Neutrophil (primary cell): ENCODE measurements at regions not wholly inside any gene's neighbourhood (a gene's known extent, or its start where the extent isn't known, plus 50 kb on each side); places are given as distances from the start of the nearest gene placed in this dataset.

ENCODE experiments used
- H3K27ac ChIP-seq: fragments of 200-600 bp; sonication (generic); 2 replicates; pipeline ENCODE4 v1.5.1; 2016; ENCODE audit warnings: mild to moderate bottlenecking, moderate library complexity
- H3K27me3 ChIP-seq: fragments of 200-600 bp; sonication (generic); 2 replicates; pipeline ENCODE4 v1.6.0; 2016; ENCODE audit warnings: mild to moderate bottlenecking
- H3K36me3 ChIP-seq: fragments of 200-600 bp; sonication (generic); 2 replicates; pipeline ENCODE4 v1.5.1; 2017
- H3K4me1 ChIP-seq, 2 experiments: fragments of 200-600 bp in 1 of 2; sonication (generic) in 1 of 2; 1 replicate in 1 of 2; 2 replicates in 1 of 2; pipeline versions ENCODE4 v1.5.1 to v1.6.1; 2013 to 2016; ENCODE audit warnings: low read depth in 1 of 2, low read length in 1 of 2, mild to moderate bottlenecking in 1 of 2, moderate library complexity in 1 of 2; ENCODE audit not compliant: control insufficient read depth in 1 of 2, insufficient read depth in 1 of 2
- H3K4me3 ChIP-seq, 2 experiments: fragments of 200-600 bp in 1 of 2; sonication (generic) in 1 of 2; 1 replicate in 1 of 2; 2 replicates in 1 of 2; pipeline ENCODE4 v1.5.1; 2013 to 2016; ENCODE audit warnings: low read depth in 1 of 2, low read length in 1 of 2, mild to moderate bottlenecking in 1 of 2, moderate library complexity in 1 of 2
- H3K9me3 ChIP-seq: fragments of 200-600 bp; sonication (generic); 2 replicates; pipeline ENCODE4 v1.5.1; 2016
- TF ChIP-seq, protein P1 (sequence below): fragments of 200-600 bp; sonication (generic); IDR thresholded peaks from 2 replicates; pipeline ENCODE4 v1.5.1; 2016; ENCODE audit warnings: antibody characterized with exemption

DNA sequence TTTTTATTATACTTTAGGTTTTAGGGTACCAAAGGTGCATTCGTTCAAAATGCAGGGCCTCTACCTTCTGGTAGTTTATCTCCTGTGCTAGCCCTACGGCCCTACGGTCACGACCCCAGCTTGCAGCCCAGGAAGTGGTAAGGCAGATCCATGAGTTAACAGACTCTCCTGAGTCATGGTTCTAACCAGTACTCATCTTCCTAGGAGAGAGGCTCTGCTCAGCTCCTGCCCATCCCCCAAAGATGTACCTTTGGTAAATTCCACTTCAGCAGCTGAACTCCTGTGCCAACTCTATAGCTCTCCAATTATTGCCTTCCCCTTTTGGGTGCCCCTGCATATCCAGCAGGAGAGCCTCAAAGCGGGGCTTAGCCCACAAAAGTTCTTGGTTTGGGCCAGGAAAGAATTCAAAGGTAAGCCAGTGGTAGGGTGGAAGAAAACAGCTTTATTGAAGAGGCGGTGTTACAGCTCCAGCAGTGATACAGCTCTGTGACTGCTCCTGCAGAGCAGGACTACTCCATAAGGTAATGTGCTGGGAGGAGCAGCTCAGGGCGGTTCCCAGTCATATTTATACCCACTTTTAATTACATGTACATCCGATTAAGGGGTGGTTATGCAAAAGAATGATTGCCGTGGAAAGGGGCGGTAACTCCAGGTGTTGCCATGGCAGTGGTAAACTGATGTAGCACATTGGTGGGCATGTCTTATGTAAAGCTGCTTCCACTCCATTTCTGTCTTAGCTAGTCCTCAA lies 241.4 kb downstream of the PMP22 start:
- no peak overlapping the region for H3K4me3 ChIP-seq
- no peaks in the 10 kb centered on the region for H3K27me3 ChIP-seq
- TF ChIP-seq, protein P1, sequence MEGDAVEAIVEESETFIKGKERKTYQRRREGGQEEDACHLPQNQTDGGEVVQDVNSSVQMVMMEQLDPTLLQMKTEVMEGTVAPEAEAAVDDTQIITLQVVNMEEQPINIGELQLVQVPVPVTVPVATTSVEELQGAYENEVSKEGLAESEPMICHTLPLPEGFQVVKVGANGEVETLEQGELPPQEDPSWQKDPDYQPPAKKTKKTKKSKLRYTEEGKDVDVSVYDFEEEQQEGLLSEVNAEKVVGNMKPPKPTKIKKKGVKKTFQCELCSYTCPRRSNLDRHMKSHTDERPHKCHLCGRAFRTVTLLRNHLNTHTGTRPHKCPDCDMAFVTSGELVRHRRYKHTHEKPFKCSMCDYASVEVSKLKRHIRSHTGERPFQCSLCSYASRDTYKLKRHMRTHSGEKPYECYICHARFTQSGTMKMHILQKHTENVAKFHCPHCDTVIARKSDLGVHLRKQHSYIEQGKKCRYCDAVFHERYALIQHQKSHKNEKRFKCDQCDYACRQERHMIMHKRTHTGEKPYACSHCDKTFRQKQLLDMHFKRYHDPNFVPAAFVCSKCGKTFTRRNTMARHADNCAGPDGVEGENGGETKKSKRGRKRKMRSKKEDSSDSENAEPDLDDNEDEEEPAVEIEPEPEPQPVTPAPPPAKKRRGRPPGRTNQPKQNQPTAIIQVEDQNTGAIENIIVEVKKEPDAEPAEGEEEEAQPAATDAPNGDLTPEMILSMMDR, result no peak
- H3K4me1 ChIP-seq, result no peaks in the 10 kb centered on the region
- no peak overlapping the region for H3K27ac ChIP-seq
- H3K36me3 ChIP-seq, result no peaks in the 10 kb centered on the region
- no peaks in the 10 kb centered on the region for H3K9me3 ChIP-seq

DNA sequence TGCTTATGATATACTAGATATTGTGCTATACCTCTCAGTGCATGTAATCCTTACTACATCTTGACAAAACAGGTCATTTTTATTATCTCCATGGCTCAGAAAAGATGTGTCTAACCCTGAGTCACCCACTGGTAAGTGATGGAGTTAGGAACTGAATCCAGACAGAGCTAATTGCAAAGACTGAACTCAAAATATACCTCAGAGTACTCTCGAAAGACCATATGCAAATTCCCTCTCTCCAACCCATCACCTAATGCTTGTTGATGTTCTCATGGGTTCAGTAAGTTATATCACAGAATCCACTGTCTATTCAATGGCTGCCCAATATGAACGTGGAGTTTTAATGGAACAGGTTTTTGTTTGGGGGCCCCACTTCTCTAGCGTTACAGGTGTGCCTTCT lies 246.0 kb downstream of the PMP22 start:
- no peak overlapping the region for H3K4me3 ChIP-seq
- H3K27ac ChIP-seq, result no peak overlapping the region
- H3K9me3 ChIP-seq, result no peaks in the 10 kb centered on the region
- H3K27me3 ChIP-seq, result no peaks in the 10 kb centered on the region
- no peaks in the 10 kb centered on the region for H3K4me1 ChIP-seq
- H3K36me3 ChIP-seq, result no peaks in the 10 kb centered on the region
- TF ChIP-seq, protein P1, result no peak

DNA sequence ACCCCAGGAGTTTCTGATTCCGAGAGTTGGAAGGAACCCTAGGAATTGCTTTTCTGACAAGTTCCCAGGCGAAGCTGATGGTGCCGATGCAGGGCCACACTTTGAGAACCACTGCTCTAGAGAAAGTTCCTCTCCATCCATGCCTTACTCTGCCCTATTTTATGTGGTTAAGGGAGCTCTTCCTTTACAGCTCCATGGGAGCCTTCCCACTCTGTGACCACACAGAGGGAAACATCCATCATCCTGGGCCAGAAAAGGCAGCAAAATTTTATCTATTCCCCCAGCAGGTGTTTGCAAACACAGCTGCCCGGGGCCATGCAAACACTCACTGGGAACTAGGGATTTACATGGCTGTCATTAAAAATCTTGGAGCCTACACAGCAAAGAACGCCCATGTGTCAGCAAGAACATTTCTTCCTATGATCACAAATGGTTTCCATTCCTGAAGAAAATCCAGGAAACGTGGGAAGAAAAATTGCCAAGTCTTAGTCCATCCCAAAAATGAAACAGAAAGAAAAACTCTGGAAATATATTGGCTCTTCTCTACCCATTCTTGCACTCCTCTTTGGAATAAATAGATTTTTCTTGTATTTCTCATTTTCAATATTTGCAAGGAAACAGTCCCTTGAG lies 252.7 kb downstream of the PMP22 start:
- Histone ChIP-seq H3K27me3 (peaks cover 3% of the 10 kb centered on the region), H3K4me1 (no peaks in the 10 kb centered on the region), H3K9me3 (no peaks in the 10 kb centered on the region), H3K36me3 (no peaks in the 10 kb centered on the region), H3K27ac (no peak overlapping the region), H3K4me3 (no peak overlapping the region)
- TF ChIP-seq, protein P1, result no peak

DNA sequence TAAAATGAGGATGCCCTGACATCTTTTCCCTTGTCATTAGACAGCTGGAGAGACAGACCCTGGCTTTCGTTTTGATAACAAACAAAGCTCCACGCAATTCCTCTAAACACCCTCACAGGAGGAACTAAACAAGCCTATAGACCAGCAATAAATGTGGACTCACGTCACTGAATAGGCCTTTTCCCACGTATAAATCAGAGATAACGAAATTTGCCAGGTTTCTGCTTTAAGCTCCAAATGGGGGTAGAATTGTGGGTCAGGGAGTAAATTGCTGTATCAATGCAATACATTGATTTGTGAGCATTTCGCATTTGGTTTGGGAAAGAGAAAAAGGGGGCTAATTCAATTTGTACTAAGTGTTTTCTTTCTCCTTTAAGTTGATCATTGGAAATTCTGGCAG lies 256.0 kb downstream of the PMP22 start:
- no peak overlapping the region for H3K27ac ChIP-seq
- TF ChIP-seq, protein P1, result no peak
- no peak overlapping the region for H3K4me3 ChIP-seq
- H3K4me1 ChIP-seq, result no peaks in the 10 kb centered on the region
- H3K9me3 ChIP-seq, result no peaks in the 10 kb centered on the region
- no peaks in the 10 kb centered on the region for H3K36me3 ChIP-seq
- H3K27me3 ChIP-seq, result peaks cover 3% of the 10 kb centered on the region

DNA sequence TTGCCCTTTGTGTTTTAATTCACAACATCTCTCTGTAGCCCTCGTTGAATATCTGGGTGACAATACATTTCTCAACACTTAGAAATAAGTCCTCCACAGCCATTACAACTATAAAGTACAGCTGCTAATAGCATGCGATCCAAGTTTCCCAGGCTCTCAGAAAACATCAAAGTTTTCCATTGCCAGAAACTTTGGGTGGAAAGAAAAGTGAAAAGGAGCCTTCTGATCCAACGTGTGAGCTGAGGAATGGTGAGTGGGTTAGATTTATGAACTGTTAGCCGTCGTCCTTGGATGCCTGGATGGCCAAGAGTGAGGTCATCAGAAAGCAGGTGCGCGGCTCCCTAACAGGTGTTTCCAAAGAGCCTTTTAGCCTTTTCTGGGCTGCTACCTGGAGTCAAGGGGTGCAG lies 258.0 kb downstream of the PMP22 start:
- no peaks in the 10 kb centered on the region for H3K4me1 ChIP-seq
- TF ChIP-seq, protein P1, result no peak
- H3K36me3 ChIP-seq, result no peaks in the 10 kb centered on the region
- no peak overlapping the region for H3K4me3 ChIP-seq
- H3K9me3 ChIP-seq, result no peaks in the 10 kb centered on the region
- H3K27me3 ChIP-seq, result peaks cover under 1% of the 10 kb centered on the region
- H3K27ac ChIP-seq, result no peak overlapping the region
